ENCODE measurements at regions not wholly inside any gene's neighbourhood (a gene's known extent, or its start where the extent isn't known, plus 50 kb on each side); places are given as distances from the start of the nearest gene placed in this dataset.

DNA sequence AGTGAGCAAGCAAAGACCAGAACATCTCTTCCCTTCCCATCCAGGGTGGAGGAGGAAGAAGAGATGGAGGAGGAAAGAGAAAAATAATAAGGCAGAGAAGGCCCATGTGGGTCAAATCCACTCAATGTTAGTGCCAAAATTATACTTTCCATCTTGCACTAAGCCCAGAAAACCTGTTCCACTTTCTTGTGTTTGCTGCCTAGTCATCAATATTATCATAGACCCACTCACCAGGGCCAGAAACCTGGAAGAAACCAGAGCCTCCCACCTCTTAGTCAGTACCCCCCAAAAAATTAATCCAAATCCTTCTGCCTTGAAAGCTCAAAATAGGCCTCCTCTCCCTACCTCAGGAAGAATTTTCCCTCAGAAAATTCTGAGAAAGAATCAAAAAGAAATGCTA, 171.1 kb downstream of the SOD2 start:
- TF ChIP-seq, protein P1, sequence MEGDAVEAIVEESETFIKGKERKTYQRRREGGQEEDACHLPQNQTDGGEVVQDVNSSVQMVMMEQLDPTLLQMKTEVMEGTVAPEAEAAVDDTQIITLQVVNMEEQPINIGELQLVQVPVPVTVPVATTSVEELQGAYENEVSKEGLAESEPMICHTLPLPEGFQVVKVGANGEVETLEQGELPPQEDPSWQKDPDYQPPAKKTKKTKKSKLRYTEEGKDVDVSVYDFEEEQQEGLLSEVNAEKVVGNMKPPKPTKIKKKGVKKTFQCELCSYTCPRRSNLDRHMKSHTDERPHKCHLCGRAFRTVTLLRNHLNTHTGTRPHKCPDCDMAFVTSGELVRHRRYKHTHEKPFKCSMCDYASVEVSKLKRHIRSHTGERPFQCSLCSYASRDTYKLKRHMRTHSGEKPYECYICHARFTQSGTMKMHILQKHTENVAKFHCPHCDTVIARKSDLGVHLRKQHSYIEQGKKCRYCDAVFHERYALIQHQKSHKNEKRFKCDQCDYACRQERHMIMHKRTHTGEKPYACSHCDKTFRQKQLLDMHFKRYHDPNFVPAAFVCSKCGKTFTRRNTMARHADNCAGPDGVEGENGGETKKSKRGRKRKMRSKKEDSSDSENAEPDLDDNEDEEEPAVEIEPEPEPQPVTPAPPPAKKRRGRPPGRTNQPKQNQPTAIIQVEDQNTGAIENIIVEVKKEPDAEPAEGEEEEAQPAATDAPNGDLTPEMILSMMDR (optimal IDR thresholded peaks at IDR 0.05 in 1 of 3, IDR thresholded peaks at IDR 0.05 in 1 of 3, conservative IDR thresholded peaks at IDR 0.05 in 1 of 3; ENCODE audit: extremely low read depth in 1 of 3, insufficient read depth in 2 of 3, low read length in 3 of 3) = no peak
- TF ChIP-seq EZH2 (IDR thresholded peaks at IDR 0.05; ENCODE audit: low read length) = no peak

Data from keratinocyte (primary cell).